ENCODE measurements at regions not wholly inside any gene's neighbourhood (a gene's known extent, or its start where the extent isn't known, plus 50 kb on each side); places are given as distances from the start of the nearest gene placed in this dataset.

- no peak overlapping the region for H3K27ac ChIP-seq (ENCODE audit: insufficient read depth, low read depth, low read length)
- DNase-seq (ENCODE audit: low read depth, low spot score) (no peak), FAIRE-seq (no peak)
- no TSS peak for BruUV-seq (replicated peaks)
- H3K9me3 ChIP-seq (replicated peaks; ENCODE audit: control insufficient read depth, insufficient read depth, low read length): no peaks in the 10 kb centered on the region
- H3K4me2 ChIP-seq (ENCODE audit: insufficient read depth, low read length): no peak overlapping the region
- dilution Hi-C loops (cut with MboI; ENCODE audit: extremely low pct_ligation_motif_present, low sequenced_read_pairs): no loop called here
- POLR2A ChIA-PET: no interaction called here
- no peak overlapping the region for H2AFZ ChIP-seq (ENCODE audit: low read depth, low read length)
- no peaks in the 10 kb centered on the region for H4K20me1 ChIP-seq (replicated peaks; ENCODE audit: control insufficient read depth, extremely low read depth, insufficient read depth, low read length)
- intact Hi-C loops (cut with micrococcal nuclease): no loop called here
- H3K9ac ChIP-seq (replicated peaks; ENCODE audit: extremely low read depth, insufficient read depth, low read length): no peak overlapping the region
- H3K4me3 ChIP-seq (replicated peaks in 1 of 3; ENCODE audit: insufficient read depth in 1 of 3, low read depth in 1 of 3, low read length in 3 of 3): no peak overlapping the region
- no peaks in the 10 kb centered on the region for H3K36me3 ChIP-seq (ENCODE audit: control insufficient read depth in 2 of 2, extremely low read depth in 1 of 2, insufficient read depth in 2 of 2, low read length in 2 of 2)
- no peak for TF ChIP-seq JUN (IDR thresholded peaks at IDR 0.05; ENCODE audit: borderline replicate concordance, insufficient read depth, insufficient read length, low read depth)
- no peak for TF ChIP-seq MYC (IDR thresholded peaks at IDR 0.05; ENCODE audit: low read depth, low read length)
- TF ChIP-seq FOS (IDR thresholded peaks at IDR 0.05; ENCODE audit: borderline replicate concordance, insufficient read depth, low read length): no peak
- H3K9me1 ChIP-seq (replicated peaks; ENCODE audit: control insufficient read depth, extremely low read depth, insufficient read depth, low read length): no peaks in the 10 kb centered on the region
- H3K79me2 ChIP-seq (ENCODE audit: control insufficient read depth, insufficient read depth, low read length): no peaks in the 10 kb centered on the region
- H3K4me1 ChIP-seq (ENCODE audit: control insufficient read depth, extremely low read depth, insufficient read depth, low read length): no peaks in the 10 kb centered on the region
- no peaks in the 10 kb centered on the region for H3K27me3 ChIP-seq (ENCODE audit: control insufficient read depth in 2 of 2, insufficient read depth in 2 of 2, low read length in 2 of 2)
- CTCF ChIA-PET: interaction anchor here (1.2 kb wide), 1 partner anchor 164 kb away, joined by 3 read pairs; no protein-coding TSS in a partner anchor
Observed at GRCh38 chr5:104049752-104050151, 487.2 kb upstream of the NUDT12 start.

GRCh38 chr5:104048231-104048630 is 485.6 kb upstream of the NUDT12 start:
- H3K27me3 ChIP-seq (ENCODE audit: control insufficient read depth in 2 of 2, insufficient read depth in 2 of 2, low read length in 2 of 2): no peaks in the 10 kb centered on the region
- intact Hi-C loops (cut with micrococcal nuclease) (no loop called here), dilution Hi-C loops (cut with MboI; ENCODE audit: extremely low pct_ligation_motif_present, low sequenced_read_pairs) (no loop called here)
- no peak overlapping the region for H2AFZ ChIP-seq (ENCODE audit: low read depth, low read length)
- no peak overlapping the region for H3K4me3 ChIP-seq (replicated peaks in 1 of 3; ENCODE audit: insufficient read depth in 1 of 3, low read depth in 1 of 3, low read length in 3 of 3)
- H3K79me2 ChIP-seq (ENCODE audit: control insufficient read depth, insufficient read depth, low read length): no peaks in the 10 kb centered on the region
- CTCF ChIA-PET: no interaction called here
- H3K9me1 ChIP-seq (replicated peaks; ENCODE audit: control insufficient read depth, extremely low read depth, insufficient read depth, low read length): no peaks in the 10 kb centered on the region
- no TSS peak for BruUV-seq (replicated peaks)
- no peaks in the 10 kb centered on the region for H3K36me3 ChIP-seq (ENCODE audit: control insufficient read depth in 2 of 2, extremely low read depth in 1 of 2, insufficient read depth in 2 of 2, low read length in 2 of 2)
- no peak for FAIRE-seq
- no peak overlapping the region for H3K27ac ChIP-seq (ENCODE audit: insufficient read depth, low read depth, low read length)
- POLR2A ChIA-PET: no interaction called here
- no peaks in the 10 kb centered on the region for H3K4me1 ChIP-seq (ENCODE audit: control insufficient read depth, extremely low read depth, insufficient read depth, low read length)
- H3K9ac ChIP-seq (replicated peaks; ENCODE audit: extremely low read depth, insufficient read depth, low read length): no peak overlapping the region
- no peak for TF ChIP-seq MYC (IDR thresholded peaks at IDR 0.05; ENCODE audit: low read depth, low read length)
- TF ChIP-seq POLR2AphosphoS5 (IDR thresholded peaks at IDR 0.05; ENCODE audit: insufficient read depth, low read depth, low read length): no peak
- TF ChIP-seq FOS (IDR thresholded peaks at IDR 0.05; ENCODE audit: borderline replicate concordance, insufficient read depth, low read length): no peak
- no peak for TF ChIP-seq JUN (IDR thresholded peaks at IDR 0.05; ENCODE audit: borderline replicate concordance, insufficient read depth, insufficient read length, low read depth)
- no peak for TF ChIP-seq GATA2 (IDR thresholded peaks at IDR 0.05; ENCODE audit: insufficient read depth, insufficient read length, low read depth, low read length)
- no peak for TF ChIP-seq EZH2 (IDR thresholded peaks at IDR 0.05; ENCODE audit: borderline replicate concordance, low read depth, low read length, severe bottlenecking)
- no peak for TF ChIP-seq POLR2A (IDR thresholded peaks at IDR 0.05; ENCODE audit: low read depth, low read length)
- TF ChIP-seq CTCF (IDR thresholded peaks at IDR 0.05; ENCODE audit: extremely low read depth in 1 of 2, insufficient read depth in 1 of 2, low read depth in 1 of 2, low read length in 2 of 2): no peak
- H4K20me1 ChIP-seq (replicated peaks; ENCODE audit: control insufficient read depth, extremely low read depth, insufficient read depth, low read length): no peaks in the 10 kb centered on the region
- no peaks in the 10 kb centered on the region for H3K9me3 ChIP-seq (replicated peaks; ENCODE audit: control insufficient read depth, insufficient read depth, low read length)
- no peak for DNase-seq (ENCODE audit: low read depth, low spot score)
- no peak overlapping the region for H3K4me2 ChIP-seq (ENCODE audit: insufficient read depth, low read length)

Data from endothelial cell of umbilical vein (primary cell).